ENCODE measurements at regions not wholly inside any gene's neighbourhood (a gene's known extent, or its start where the extent isn't known, plus 50 kb on each side); places are given as distances from the start of the nearest gene placed in this dataset.

- no peak for ATAC-seq
- no peak overlapping the region for H3K4me3 ChIP-seq (replicated peaks in 1 of 3; ENCODE audit: insufficient read depth in 1 of 3, low read depth in 2 of 3, low read length in 3 of 3)
- ChIA-PET CTCF (ENCODE audit: low intra/inter-chr PET ratio, low total read pairs) (no interaction called here), POLR2A (no interaction called here)
- no peak overlapping the region for H3K9ac ChIP-seq (ENCODE audit: insufficient read depth, low read depth, low read length)
- WGBS (ENCODE audit: low lambda C conversion rate) = 43% methylated on average over 12 of the region's 12 CpGs
- in situ Hi-C loops (cut with HindIII; ENCODE audit: extremely low pct_ligation_motif_present, low pct_unique_long_range_greater_than_20kb) (no loop called here), intact Hi-C loops (cut with micrococcal nuclease; ENCODE audit: unreplicated experiment) (no loop called here)
- H2AFZ ChIP-seq (ENCODE audit: low read length) = no peak overlapping the region
- H3K4me2 ChIP-seq (ENCODE audit: low read depth, low read length) = no peak overlapping the region
- DNase-seq (ENCODE audit: low spot score) = no peak
- H3K36me3 ChIP-seq (replicated peaks in 1 of 2; ENCODE audit: control insufficient read depth in 1 of 2, insufficient read depth in 2 of 2, low read length in 2 of 2) = no peaks in the 10 kb centered on the region
- BruUV-seq (replicated peaks) = no TSS peak
- no peaks in the 10 kb centered on the region for H3K4me1 ChIP-seq (ENCODE audit: insufficient read depth, low read length)
- H4K20me1 ChIP-seq (ENCODE audit: insufficient read depth, low read length) = no peaks in the 10 kb centered on the region
- no peaks in the 10 kb centered on the region; a peak in 1 of 5 replicates for H3K27me3 ChIP-seq (ENCODE audit: control insufficient read depth in 1 of 2, insufficient read depth in 2 of 2, low read length in 2 of 2)
- no peak overlapping the region for H3K27ac ChIP-seq (ENCODE audit: extremely low read length, insufficient read depth, low read length)
- no peaks in the 10 kb centered on the region for H3K79me2 ChIP-seq (ENCODE audit: insufficient read depth, low read length)
- no peaks in the 10 kb centered on the region for H3K9me3 ChIP-seq (ENCODE audit: low read length)
- no peak for FAIRE-seq
- TF ChIP-seq ZNF629 (CRISPR knock-in tag; conservative IDR thresholded peaks at IDR 0.05) = no peak
- TF ChIP-seq HHEX (CRISPR knock-in tag; IDR thresholded peaks at IDR 0.05) = no peak
- no peak for TF ChIP-seq ZNF20 (CRISPR knock-in tag; IDR thresholded peaks at IDR 0.05)
- TF ChIP-seq IRF2 (CRISPR knock-in tag; IDR thresholded peaks at IDR 0.05) = no peak
- TF ChIP-seq ZNF280D (CRISPR knock-in tag; IDR thresholded peaks at IDR 0.05) = no peak
- no peak for TF ChIP-seq PTBP1 (IDR thresholded peaks at IDR 0.05; ENCODE audit: low read depth, low read length, poor library complexity, severe bottlenecking)
- TF ChIP-seq CCDC6 (CRISPR knock-in tag; IDR thresholded peaks at IDR 0.05) = no peak
- no peak for TF ChIP-seq SRSF9 (IDR thresholded peaks at IDR 0.05; ENCODE audit: borderline replicate concordance, insufficient read depth, low read depth, low read length, poor library complexity, severe bottlenecking)
- TF ChIP-seq ZNF496 (CRISPR knock-in tag; IDR thresholded peaks at IDR 0.05; ENCODE audit: insufficient replicate concordance) = no peak
- no peak for TF ChIP-seq ZNF407 (CRISPR knock-in tag; IDR thresholded peaks at IDR 0.05; ENCODE audit: not compliant biosample characterization)
- TF ChIP-seq KAT2B (IDR thresholded peaks at IDR 0.05; ENCODE audit: borderline replicate concordance, low read depth, low read length) = no peak
- no peak for TF ChIP-seq ZNF615 (CRISPR knock-in tag; IDR thresholded peaks at IDR 0.05; ENCODE audit: borderline replicate concordance)
- TF ChIP-seq ZNF678 (CRISPR knock-in tag; IDR thresholded peaks at IDR 0.05) = no peak
These were observed 158.6 kb upstream of the HS6ST1 start for GRCh38 chr2:128477026-128477820.
